ENCODE measurements at regions not wholly inside any gene's neighbourhood (a gene's known extent, or its start where the extent isn't known, plus 50 kb on each side); places are given as distances from the start of the nearest gene placed in this dataset.

DNA sequence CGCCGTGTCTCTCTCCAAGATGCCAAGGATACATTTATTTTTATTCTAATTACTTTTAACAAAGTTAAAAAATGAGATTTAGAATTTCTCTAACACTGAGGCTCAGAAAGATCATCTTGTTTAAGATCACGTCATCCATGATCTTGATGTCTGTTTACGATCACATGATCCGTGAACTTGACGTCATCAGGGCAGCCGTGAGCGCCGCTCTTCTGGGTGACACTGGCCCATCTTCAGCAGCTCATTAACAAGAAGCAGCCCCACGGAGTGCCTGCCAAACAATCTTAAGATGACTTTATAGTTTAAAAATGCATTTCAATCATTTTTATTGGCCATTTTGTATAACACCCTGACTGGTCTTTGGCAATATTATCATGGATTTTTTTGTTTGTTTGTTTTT lies 291.1 kb upstream of the PRKCQ start:
- TF ChIP-seq POLR2A (IDR thresholded peaks at IDR 0.05; ENCODE audit: low read length) (no peak), GATA1 (IDR thresholded peaks at IDR 0.05; ENCODE audit: low read depth, low read length) (no peak)

Measured in erythroblast (primary cell).